GM21576 (cell line): ENCODE measurements at regions not wholly inside any gene's neighbourhood (a gene's known extent, or its start where the extent isn't known, plus 50 kb on each side); places are given as distances from the start of the nearest gene placed in this dataset.
"Not testable (repeated sequence)": the region's sequence is repeated elsewhere in the genome, so short reads cannot be mapped to it uniquely, and the experiment has no call there.

Experiments
- ATAC-seq: cut with Tn5 transposase; IDR thresholded peaks from one replicate; pipeline ENCODE4 v1.9.1; 2021; ENCODE audit warnings: mild to moderate bottlenecking, moderate library complexity; ENCODE audit not compliant: unreplicated experiment

GRCh38 chr6:100229512-100229911 is 235.2 kb downstream of the SIM1 start:
- no peak for ATAC-seq

- ATAC-seq, result peak; percentile 99
These were observed 234.9 kb upstream of the MCHR2 start for GRCh38 chr6:100228834-100229441.

- peak; percentile 16 for ATAC-seq
These were observed 234.4 kb upstream of the MCHR2 start for GRCh38 chr6:100228437-100228833.

GRCh38 chr6:100226811-100227210 is 232.8 kb upstream of the MCHR2 start:
- ATAC-seq, result no peak

GRCh38 chr6:100223952-100224351 is 229.9 kb upstream of the MCHR2 start:
- ATAC-seq, result not testable (repeated sequence)

GRCh38 chr6:100220543-100220942 is 226.5 kb upstream of the MCHR2 start:
- no peak for ATAC-seq

GRCh38 chr6:100217225-100218012 is 223.4 kb upstream of the MCHR2 start:
- ATAC-seq, result no peak

GRCh38 chr6:100216760-100217159 is 222.7 kb upstream of the MCHR2 start:
- ATAC-seq, result no peak

GRCh38 chr6:100212131-100212530 is 218.1 kb upstream of the MCHR2 start:
- ATAC-seq, result no peak

- no peak for ATAC-seq
These were observed 216.4 kb upstream of the MCHR2 start for GRCh38 chr6:100210137-100211117.

GRCh38 chr6:100209323-100210136 is 215.5 kb upstream of the MCHR2 start:
- ATAC-seq, result no peak

- no peak for ATAC-seq
These were observed 209.4 kb upstream of the MCHR2 start for GRCh38 chr6:100203400-100203799.

GRCh38 chr6:100202417-100203194 is 208.6 kb upstream of the MCHR2 start:
- ATAC-seq, result no peak

- not testable (repeated sequence) for ATAC-seq
These were observed 202.4 kb upstream of the MCHR2 start for GRCh38 chr6:100196214-100196982.

- ATAC-seq, result not testable (repeated sequence)
These were observed 201.2 kb upstream of the MCHR2 start for GRCh38 chr6:100195244-100195643.

GRCh38 chr6:100194535-100194934 is 200.5 kb upstream of the MCHR2 start:
- no peak for ATAC-seq

GRCh38 chr6:100188754-100189153 is 194.7 kb upstream of the MCHR2 start:
- no peak for ATAC-seq

GRCh38 chr6:100186552-100186951 is 192.5 kb upstream of the MCHR2 start:
- no peak for ATAC-seq

- ATAC-seq, result no peak
These were observed 191.6 kb upstream of the MCHR2 start for GRCh38 chr6:100185615-100186014.
